Neural cell (in vitro differentiated cells): ENCODE measurements at regions not wholly inside any gene's neighbourhood (a gene's known extent, or its start where the extent isn't known, plus 50 kb on each side); places are given as distances from the start of the nearest gene placed in this dataset.

ENCODE experiments used
- H2AFZ ChIP-seq: fragments of 200-600, 300-800 bp; sonication (generic), shearing (Covaris generic); 2 replicates; pipeline ENCODE4 v1.6.0; 2014; ENCODE audit warnings: low read depth, mild to moderate bottlenecking, antibody characterized with exemption, low read length, moderate library complexity
- H3F3A ChIP-seq: fragments of 200-600 bp; shearing (Covaris generic); 2 replicates; pipeline ENCODE4 v1.6.1; 2016; ENCODE audit warnings: mild to moderate bottlenecking, moderate library complexity, mixed read lengths, antibody characterized with exemption, low read length; ENCODE audit not compliant: insufficient read depth, poor library complexity, severe bottlenecking
- H3K27ac ChIP-seq: fragments of 200-600, 300-800 bp; sonication (generic), shearing (Covaris generic); 2 replicates; pipeline ENCODE4 v1.5.1; 2014; ENCODE audit warnings: mild to moderate bottlenecking, low read length, moderate library complexity
- H3K27me3 ChIP-seq: fragments of 300-800, 200-600 bp; sonication (generic), shearing (Covaris generic); 2 replicates; pipeline ENCODE4 v1.6.0; 2014; ENCODE audit warnings: mild to moderate bottlenecking, low read depth, low read length, moderate library complexity; ENCODE audit not compliant: insufficient read depth
- H3K36me3 ChIP-seq: fragments of 300-800, 200-600 bp; sonication (generic), shearing (Covaris generic); 2 replicates; pipeline ENCODE4 v1.5.1; 2014; ENCODE audit warnings: mild to moderate bottlenecking, antibody characterized with exemption, low read length, moderate library complexity; ENCODE audit not compliant: insufficient read depth
- H3K4me2 ChIP-seq: fragments of 300-800, 200-600 bp; sonication (generic), shearing (Covaris generic); 2 replicates; pipeline ENCODE4 v1.6.0; 2014; ENCODE audit warnings: mild to moderate bottlenecking, low read length
- H3K4me3 ChIP-seq: fragments of 300-800, 200-600 bp; sonication (generic), shearing (Covaris generic); 2 replicates; pipeline ENCODE4 v1.5.1; 2014; ENCODE audit warnings: mild to moderate bottlenecking, low read length, moderate library complexity
- H3K79me2 ChIP-seq: fragments of 200-600 bp; shearing (Covaris generic); replicated peaks from 2 replicates; pipeline ENCODE4 v1.6.0; 2014; ENCODE audit warnings: mild to moderate bottlenecking, low read length, moderate library complexity; ENCODE audit not compliant: insufficient read depth
- H3K9ac ChIP-seq: fragments of 300-800, 200-600 bp; sonication (generic), shearing (Covaris generic); 2 replicates; pipeline ENCODE4 v1.6.1; 2016; ENCODE audit warnings: mild to moderate bottlenecking, low read length, mixed read lengths
- H3K9me2 ChIP-seq: fragments of 200-600 bp; shearing (Covaris generic); 2 replicates; pipeline ENCODE4 v1.6.1; 2016; ENCODE audit warnings: mild to moderate bottlenecking, low read length, mixed read lengths; ENCODE audit not compliant: insufficient read depth
- H3K9me3 ChIP-seq: fragments of 200-600, 300-800 bp; sonication (generic), shearing (Covaris generic); 2 replicates; pipeline ENCODE4 v1.6.1; 2016; ENCODE audit warnings: mild to moderate bottlenecking, mixed run types, low read length, moderate library complexity, mixed read lengths
- H4K20me1 ChIP-seq: fragments of 200-600 bp; shearing (Covaris generic); 2 replicates; pipeline ENCODE4 v1.6.1; 2016; ENCODE audit warnings: mild to moderate bottlenecking, mixed run types; ENCODE audit not compliant: insufficient read depth
- CTCF ChIP-seq: fragments of 450-650 bp; IDR thresholded peaks from 2 replicates; pipeline ENCODE4 v1.5.1; 2014; ENCODE audit warnings: antibody characterized with exemption, mild to moderate bottlenecking, moderate library complexity; ENCODE audit not compliant: poor library complexity, severe bottlenecking
- EP300 ChIP-seq: fragments of 450-650 bp; conservative IDR thresholded peaks from 2 replicates; pipeline ENCODE4 v1.6.1; 2014; ENCODE audit warnings: antibody characterized with exemption, mild to moderate bottlenecking, moderate library complexity; ENCODE audit not compliant: poor library complexity, severe bottlenecking
- EZH2 ChIP-seq: fragments of 200-600, 300-800 bp; shearing (Covaris generic), sonication (generic); IDR thresholded peaks from 2 replicates; pipeline ENCODE4 v1.6.1; 2014; ENCODE audit warnings: antibody characterized with exemption, low read length, borderline replicate concordance, mild to moderate bottlenecking; ENCODE audit not compliant: insufficient read depth, poor library complexity, severe bottlenecking
- MXI1 ChIP-seq: fragments of 450-650 bp; conservative IDR thresholded peaks from 2 replicates; pipeline ENCODE4 v1.6.1; 2014; ENCODE audit warnings: antibody characterized with exemption, mild to moderate bottlenecking; ENCODE audit not compliant: poor library complexity, severe bottlenecking
- POLR2AphosphoS5 ChIP-seq: IDR thresholded peaks from 2 replicates; pipeline ENCODE4 v1.6.1; 2012
- RAD21 ChIP-seq: fragments of 450-650 bp; conservative IDR thresholded peaks from 2 replicates; pipeline ENCODE4 v1.6.1; 2014; ENCODE audit warnings: antibody characterized with exemption, mild to moderate bottlenecking, moderate library complexity
- REST ChIP-seq: IDR thresholded peaks from 2 replicates; pipeline ENCODE4 v1.6.1; 2012; ENCODE audit warnings: borderline replicate concordance
- SMC3 ChIP-seq: fragments of 450-650 bp; conservative IDR thresholded peaks from 2 replicates; pipeline ENCODE4 v1.6.1; 2014; ENCODE audit warnings: antibody characterized with exemption, mild to moderate bottlenecking, moderate library complexity; ENCODE audit not compliant: poor library complexity
- TAF1 ChIP-seq: IDR thresholded peaks from 2 replicates; pipeline ENCODE4 v1.6.1; 2012; ENCODE audit warnings: low read depth

GRCh38 chr6:8857160-8857559, 421.8 kb upstream of the SLC35B3 start:
- H4K20me1 ChIP-seq: no peaks in the 10 kb centered on the region
- TF ChIP-seq EZH2 (no peak), SMC3 (no peak), REST (no peak), MXI1 (no peak), CTCF (no peak), RAD21 (no peak), TAF1 (no peak), POLR2AphosphoS5 (no peak), EP300 (no peak)

GRCh38 chr6:8855411-8855810, 420.1 kb upstream of the SLC35B3 start:
- Histone ChIP-seq H3K4me2 (no peak overlapping the region), H3K4me3 (no peak overlapping the region)
- TF ChIP-seq REST (no peak), CTCF (no peak), SMC3 (no peak), RAD21 (no peak), POLR2AphosphoS5 (no peak), MXI1 (no peak), TAF1 (no peak), EZH2 (no peak)

More at GRCh38 chr6:8857160-8857559, 421.8 kb upstream of the SLC35B3 start:
- Histone ChIP-seq H3K9me3 (no peaks in the 10 kb centered on the region), H3K4me3 (no peak overlapping the region), H3F3A (no peaks in the 10 kb centered on the region), H3K27me3 (no peaks in the 10 kb centered on the region), H3K36me3 (no peaks in the 10 kb centered on the region), H3K79me2 (no peaks in the 10 kb centered on the region), H3K27ac (no peak overlapping the region), H3K9ac (no peak overlapping the region), H2AFZ (no peak overlapping the region), H3K9me2 (no peaks in the 10 kb centered on the region), H3K4me2 (no peak overlapping the region)

More at GRCh38 chr6:8855411-8855810, 420.1 kb upstream of the SLC35B3 start:
- no peaks in the 10 kb centered on the region for H3K79me2 ChIP-seq
- no peak overlapping the region for H3K9ac ChIP-seq
- no peak overlapping the region for H3K27ac ChIP-seq
- H3K36me3 ChIP-seq: no peaks in the 10 kb centered on the region
- H2AFZ ChIP-seq: no peak overlapping the region
- no peaks in the 10 kb centered on the region for H3K9me3 ChIP-seq
- no peaks in the 10 kb centered on the region for H3K27me3 ChIP-seq
- H3F3A ChIP-seq: no peaks in the 10 kb centered on the region
- H4K20me1 ChIP-seq: no peaks in the 10 kb centered on the region
- no peaks in the 10 kb centered on the region for H3K9me2 ChIP-seq
